Right renal cortex interstitium (tissue), 3 donors: ENCODE measurements at regions not wholly inside any gene's neighbourhood (a gene's known extent, or its start where the extent isn't known, plus 50 kb on each side); places are given as distances from the start of the nearest gene placed in this dataset.

Experiments used
- DNase-seq, 3 donors: peaks; one replicate each; pipeline ENCODE4 v3.0.0-alpha.2; 2013; ENCODE audit warnings: low read depth in 3 of 3, low spot score in 2 of 3

DNA sequence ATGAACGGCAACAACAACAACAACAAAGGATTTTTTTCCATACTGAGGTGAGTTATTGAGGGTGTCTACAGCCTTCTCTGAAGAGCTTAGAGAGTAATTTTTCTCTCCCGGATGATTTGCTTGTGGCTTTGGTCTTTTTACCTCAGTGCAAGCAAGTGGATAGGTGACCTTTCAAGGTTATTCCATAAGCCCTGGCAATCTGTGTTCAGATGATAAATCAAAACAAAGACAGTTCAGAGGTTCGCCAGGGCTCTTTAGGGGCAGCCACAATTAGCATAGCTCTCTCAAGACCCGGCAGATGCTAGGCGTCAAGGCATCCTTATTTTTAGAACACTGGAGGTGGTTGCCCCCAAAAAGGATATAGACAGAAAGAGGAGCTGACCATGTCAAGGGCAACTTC lies 417.9 kb upstream of the C9orf72 start:
- DNase-seq, result no peak

DNA sequence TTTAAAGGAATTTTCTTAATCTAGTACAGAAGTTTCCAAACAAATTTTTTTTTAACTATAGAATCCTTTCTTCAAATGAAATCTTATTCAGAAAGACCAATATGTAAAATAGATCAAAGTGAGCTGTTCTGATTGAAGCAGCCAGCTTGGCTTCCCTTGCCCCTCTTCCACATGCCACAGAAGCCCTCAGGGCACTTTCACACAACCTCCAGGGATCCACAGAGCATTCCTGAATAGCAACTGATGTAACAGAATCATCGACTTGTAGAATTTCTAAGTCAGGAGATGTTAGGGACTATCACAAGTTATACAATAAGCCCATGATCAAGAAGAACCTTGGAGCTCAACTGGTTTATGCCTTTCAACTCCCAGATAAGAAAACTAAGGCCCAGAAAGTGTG lies 427.8 kb upstream of the C9orf72 start:
- no peak for DNase-seq

DNA sequence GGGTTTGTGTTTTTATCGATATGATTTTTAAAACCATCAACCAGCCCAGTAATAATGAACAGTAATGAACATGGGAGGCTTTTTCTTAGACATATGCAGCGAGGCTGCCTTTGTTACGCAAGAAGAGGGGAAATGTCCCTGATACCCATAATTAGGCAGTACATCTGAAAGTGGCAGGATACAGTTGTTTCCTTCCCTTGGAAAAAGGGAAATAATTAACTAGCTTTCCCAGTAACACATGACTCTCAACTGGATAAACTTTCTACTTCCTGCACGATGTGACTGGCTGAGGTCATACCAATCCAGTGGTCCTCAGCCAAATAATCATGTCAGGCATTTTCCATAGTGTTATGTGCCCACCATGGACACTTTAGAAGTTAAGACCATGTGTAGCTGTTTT lies 431.6 kb upstream of the C9orf72 start:
- no peak for DNase-seq

- no peak for DNase-seq
These were observed 432.5 kb upstream of the C9orf72 start for GRCh38 chr9:28005779-28006178.

GRCh38 chr9:28007097-28007817 lies 434.0 kb upstream of the C9orf72 start:
- no peak for DNase-seq

DNA sequence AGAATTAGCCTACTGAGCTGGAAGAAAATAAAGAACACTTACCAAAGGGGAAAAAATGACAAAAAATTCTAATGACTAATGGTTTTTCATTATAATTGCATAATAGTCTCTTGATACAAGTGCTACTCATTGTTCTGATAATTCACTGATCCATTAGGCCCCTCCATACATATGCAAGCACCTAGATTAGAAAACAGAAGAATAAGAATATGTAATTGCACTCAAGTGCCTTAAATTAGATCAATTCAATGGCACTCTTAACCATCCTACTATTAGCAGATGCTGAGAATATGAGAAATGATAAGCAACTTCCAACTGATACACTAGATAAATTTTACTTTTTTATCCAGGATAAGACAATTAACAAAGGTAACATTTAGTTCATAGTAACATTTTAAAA lies 440.9 kb upstream of the C9orf72 start:
- DNase-seq, result no peak

DNA sequence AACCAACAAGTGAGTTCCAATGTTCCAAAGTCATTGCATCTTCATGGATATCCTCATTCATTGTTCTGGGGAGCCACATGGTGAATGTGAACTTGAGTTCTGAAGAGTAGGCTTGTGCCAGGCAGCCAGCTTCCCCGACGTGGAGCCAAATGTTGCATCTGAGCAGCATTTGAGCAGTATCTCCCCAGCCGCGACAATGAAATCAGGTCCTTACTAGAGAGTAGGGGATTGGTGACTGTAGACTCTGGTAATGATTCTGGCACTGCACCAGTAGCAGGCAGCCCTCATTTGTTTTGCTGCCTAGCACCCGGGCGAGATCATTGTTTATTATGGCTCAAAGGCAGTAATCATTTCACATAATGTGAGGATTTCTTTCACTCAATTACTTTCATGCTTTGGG lies 451.4 kb upstream of the C9orf72 start:
- no peak for DNase-seq

DNA sequence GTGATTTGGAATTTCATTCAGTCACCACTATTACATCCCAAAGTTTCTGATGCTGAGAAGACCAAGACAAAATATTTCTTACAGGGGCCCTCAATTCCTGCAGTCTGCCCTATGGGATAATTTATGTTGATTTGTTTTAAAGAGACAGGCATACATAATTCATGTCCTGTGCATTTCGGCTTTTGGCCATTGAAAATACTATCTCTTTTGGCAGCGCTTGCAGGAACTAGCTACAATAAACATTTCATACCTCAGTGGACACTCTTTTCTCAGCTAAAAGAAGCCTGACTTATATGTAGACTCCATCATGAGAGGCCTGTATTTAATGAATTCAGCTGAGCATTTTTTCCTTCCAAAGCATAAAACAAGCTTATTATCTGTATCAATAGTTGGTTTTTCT lies 451.9 kb upstream of the C9orf72 start:
- no peak for DNase-seq

DNA sequence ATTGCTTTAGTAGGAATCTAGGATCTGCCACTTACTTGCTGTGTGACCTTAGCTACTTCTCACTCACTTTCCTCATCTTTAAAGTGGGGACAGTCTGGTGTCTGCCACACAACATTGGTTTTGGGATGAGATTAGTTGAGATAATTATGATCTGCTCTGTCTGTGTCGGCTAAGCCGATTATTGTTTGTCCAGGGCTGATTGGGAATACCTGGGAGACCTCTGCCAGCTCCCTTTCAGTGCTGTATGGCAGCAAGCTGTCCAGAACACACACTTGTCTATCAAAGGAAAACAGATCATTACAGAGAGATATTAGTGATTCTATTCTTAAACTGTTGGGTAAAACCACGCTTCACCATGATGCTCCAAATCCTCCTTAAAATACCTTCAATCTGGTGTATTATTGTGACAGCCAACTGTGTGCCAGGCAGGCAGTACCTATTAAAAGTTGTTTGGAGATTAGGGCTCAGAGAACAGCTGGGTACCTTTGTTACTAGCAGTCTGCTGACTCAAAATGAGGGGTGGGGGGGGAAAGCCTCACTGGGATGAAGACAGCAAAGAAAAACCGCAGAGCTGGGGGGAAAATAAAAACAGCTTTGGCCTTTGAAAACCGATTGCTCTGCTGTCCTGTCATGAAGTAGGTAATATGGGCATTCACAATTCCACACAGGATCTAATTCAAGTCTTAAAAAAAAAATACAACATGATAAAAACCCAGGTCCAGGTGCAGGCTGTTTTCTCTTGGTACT lies 458.4 kb upstream of the C9orf72 start:
- no peak for DNase-seq

GRCh38 chr9:28032268-28032590 lies 458.9 kb upstream of the C9orf72 start:
- no peak for DNase-seq

DNA sequence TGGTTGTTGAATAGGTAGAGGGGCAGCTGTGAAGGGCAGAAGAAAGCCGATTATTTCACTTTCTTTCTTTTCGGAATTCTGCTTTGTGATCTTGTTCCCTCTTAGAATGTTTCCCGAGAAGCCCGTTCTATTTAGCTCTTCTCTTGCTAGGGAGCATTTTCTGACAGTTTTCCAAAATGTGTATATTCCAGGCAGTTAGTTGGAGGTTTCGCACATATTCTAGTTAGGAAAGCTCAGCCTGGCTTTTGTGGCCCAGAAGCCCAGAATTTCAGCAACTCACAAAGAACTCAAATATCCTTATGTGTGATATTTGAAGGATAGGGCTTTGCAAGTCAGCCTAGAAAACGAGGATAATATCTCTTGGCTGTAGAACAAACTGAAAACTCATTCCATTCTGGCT lies 461.0 kb upstream of the C9orf72 start:
- no peak for DNase-seq

GRCh38 chr9:28037968-28038367 lies 464.7 kb upstream of the C9orf72 start:
- no peak for DNase-seq

DNA sequence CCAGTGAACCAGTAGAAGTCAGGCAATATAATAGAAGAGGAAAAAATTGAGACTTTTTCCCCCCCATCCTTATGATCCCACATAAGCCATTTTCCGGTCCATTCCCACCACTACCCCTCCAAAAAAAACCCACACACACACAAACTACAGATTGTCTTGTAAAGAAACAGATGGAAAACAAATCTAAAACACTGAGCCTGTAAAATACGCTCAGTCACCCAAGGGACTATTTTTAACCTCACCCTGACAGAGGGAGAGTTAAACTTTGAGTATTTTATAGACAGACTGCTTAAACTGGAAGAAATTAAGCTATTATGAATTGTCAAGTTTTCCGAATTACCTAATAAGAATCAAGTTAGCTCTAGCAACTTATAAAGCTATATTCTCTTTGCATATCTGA lies 471.8 kb upstream of the C9orf72 start:
- DNase-seq, result no peak

DNA sequence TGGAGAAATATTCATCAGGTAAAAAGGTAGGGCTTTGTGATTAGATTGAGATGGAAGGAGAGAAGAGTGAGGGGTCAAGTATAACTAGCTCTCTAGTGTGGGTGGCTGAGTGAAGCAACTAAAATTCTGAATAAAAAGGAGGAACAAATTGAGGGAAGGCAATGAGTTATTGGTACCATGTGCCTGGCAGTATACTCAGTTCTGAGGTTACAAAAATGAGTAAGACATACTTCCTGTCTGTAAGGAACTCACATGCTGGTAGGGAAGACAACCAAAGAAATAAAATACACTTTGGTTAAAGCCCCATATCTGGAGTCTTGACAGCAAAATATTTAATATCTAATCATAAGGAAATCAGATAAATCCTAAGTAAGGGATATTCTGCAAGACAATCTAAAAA lies 476.8 kb upstream of the C9orf72 start:
- DNase-seq, result no peak

DNA sequence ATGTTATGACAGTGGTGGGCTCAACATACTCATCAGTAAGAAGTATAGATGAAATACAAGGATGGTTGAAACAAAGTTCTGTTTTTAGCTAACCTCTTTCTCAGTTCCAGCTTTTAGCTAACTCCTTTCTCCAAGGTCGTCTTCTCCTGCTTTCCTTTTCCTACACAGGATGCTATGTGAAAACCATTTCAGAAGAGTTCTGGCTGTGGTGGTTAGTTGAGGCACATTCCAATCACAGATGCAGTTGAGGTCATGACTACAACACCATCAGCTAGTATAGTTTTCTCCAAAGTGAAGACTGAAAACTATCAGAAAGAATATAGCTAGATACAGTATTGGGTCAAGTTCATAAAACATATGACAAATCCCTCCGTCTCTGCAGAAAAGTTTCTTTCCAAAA lies 477.7 kb upstream of the C9orf72 start:
- DNase-seq, result no peak

GRCh38 chr9:28051559-28052503 lies 478.6 kb upstream of the C9orf72 start:
- DNase-seq, result no peak

- DNase-seq, result peak in 1 of 3 donors; percentile 6
These were observed 480.0 kb upstream of the C9orf72 start for GRCh38 chr9:28053096-28053777.

DNA sequence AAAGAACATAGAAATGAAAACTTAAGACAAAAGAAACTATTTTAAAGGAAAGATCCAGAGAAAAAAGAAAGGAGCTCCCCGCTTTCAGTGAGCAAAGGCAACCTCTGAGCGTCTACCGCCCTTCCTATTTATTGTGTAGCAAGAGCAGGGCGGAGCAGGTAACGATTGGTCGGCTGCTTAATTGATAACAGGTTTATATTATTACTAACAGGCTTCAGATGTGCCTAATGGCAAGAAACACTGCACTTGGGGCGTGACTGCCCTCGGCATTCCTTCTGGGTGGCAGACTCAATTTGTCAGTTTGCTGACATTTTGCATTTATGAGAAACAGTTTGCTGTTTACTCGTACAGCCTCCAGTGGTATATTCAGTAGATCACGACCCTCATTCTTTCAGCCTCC lies 482.7 kb upstream of the C9orf72 start:
- DNase-seq, result no peak

- DNase-seq, result no peak
These were observed 483.2 kb upstream of the C9orf72 start for GRCh38 chr9:28056466-28056865.

DNA sequence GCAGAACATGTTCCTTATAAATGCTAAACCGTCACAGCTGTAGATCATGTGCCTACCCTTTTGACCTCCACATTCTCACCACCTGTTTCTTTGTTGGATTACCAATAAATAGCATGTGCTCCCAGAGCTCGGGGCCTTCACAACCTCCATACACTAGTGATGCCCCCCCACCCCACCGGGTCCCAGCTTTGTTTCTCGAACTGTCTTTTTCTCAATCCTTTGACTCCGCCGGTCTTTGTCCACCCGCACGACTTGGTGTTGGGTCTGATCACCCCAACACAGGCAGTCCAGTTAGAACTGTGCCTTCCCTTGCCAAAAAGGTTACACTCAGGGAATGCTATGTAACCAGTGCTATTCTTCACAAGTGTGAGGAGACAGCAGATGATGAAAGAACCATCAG lies 485.9 kb upstream of the C9orf72 start:
- no peak for DNase-seq

DNA sequence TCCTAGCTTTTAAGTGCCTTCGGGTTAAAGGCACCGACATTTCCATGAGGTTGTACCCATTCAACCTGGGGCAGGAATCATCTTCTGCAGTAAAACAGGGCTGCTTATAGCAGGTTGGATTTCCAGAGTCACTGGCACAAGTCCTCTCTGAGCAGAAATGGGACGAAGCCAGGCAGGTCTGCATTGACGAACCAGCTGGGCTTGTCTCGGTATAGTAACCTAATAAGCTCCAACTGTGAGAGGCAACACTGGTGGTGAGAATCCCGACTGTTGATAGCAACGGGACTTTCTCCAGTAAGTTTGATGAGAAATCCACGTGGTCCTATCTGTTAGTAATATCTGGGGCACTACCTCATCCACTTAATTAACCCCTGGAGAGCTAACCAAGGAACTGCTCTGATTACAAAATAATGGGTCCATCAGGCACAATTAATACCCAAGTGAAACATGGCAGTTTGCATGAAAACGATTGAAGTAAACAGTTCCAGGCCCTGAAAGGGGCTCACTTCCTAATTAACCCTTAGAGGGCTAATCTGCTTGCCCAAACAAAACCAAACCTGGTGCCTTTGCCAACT lies 491.0 kb upstream of the C9orf72 start:
- DNase-seq, result no peak
